Stimulated activated CD8-positive, alpha-beta memory T cell treated with anti-CD3 and anti-CD28 coated beads, Interleukin-12 subunit alpha, Interleukin-12 subunit beta, amount 100 ng/mL, for 1 hour (primary cell): ENCODE measurements at regions not wholly inside any gene's neighbourhood (a gene's known extent, or its start where the extent isn't known, plus 50 kb on each side); places are given as distances from the start of the nearest gene placed in this dataset.

Experiments used
- DNase-seq: peaks from one replicate; pipeline ENCODE4 v3.0.0-alpha.2; 2020; ENCODE audit warnings: low read depth

- DNase-seq = no peak
Measured at GRCh38 chr1:193340331-193340730, 153.9 kb upstream of the B3GALT2 start.

- no peak for DNase-seq
Measured at GRCh38 chr1:193339401-193339800, 153.0 kb upstream of the B3GALT2 start.

GRCh38 chr1:193338194-193338593 is 151.8 kb upstream of the B3GALT2 start:
- no peak for DNase-seq

- no peak for DNase-seq
Measured at GRCh38 chr1:193335806-193336428, 149.5 kb upstream of the B3GALT2 start.

GRCh38 chr1:193333166-193333565 is 146.8 kb upstream of the B3GALT2 start:
- DNase-seq = no peak

GRCh38 chr1:193326296-193326695 is 139.9 kb upstream of the B3GALT2 start:
- no peak for DNase-seq

GRCh38 chr1:193325771-193326170 is 139.4 kb upstream of the B3GALT2 start:
- no peak for DNase-seq

GRCh38 chr1:193325042-193325441 is 138.6 kb upstream of the B3GALT2 start:
- no peak for DNase-seq

GRCh38 chr1:193322211-193322610 is 135.8 kb upstream of the B3GALT2 start:
- DNase-seq = no peak

GRCh38 chr1:193321242-193321840 is 134.9 kb upstream of the B3GALT2 start:
- no peak for DNase-seq

GRCh38 chr1:193320270-193320669 is 133.9 kb upstream of the B3GALT2 start:
- no peak for DNase-seq

- DNase-seq = no peak
Measured at GRCh38 chr1:193318347-193318746, 131.9 kb upstream of the B3GALT2 start.

- DNase-seq = no peak
Measured at GRCh38 chr1:193313354-193314140, 127.1 kb upstream of the B3GALT2 start.

- DNase-seq = no peak
Measured at GRCh38 chr1:193312432-193312831, 126.0 kb upstream of the B3GALT2 start.

- no peak for DNase-seq
Measured at GRCh38 chr1:193311226-193311948, 125.0 kb upstream of the B3GALT2 start.

GRCh38 chr1:193310564-193310963 is 124.2 kb upstream of the B3GALT2 start:
- DNase-seq = no peak

- DNase-seq = no peak
Measured at GRCh38 chr1:193309936-193310475, 123.6 kb upstream of the B3GALT2 start.

GRCh38 chr1:193308438-193308837 is 122.0 kb upstream of the B3GALT2 start:
- DNase-seq = no peak

GRCh38 chr1:193306430-193306829 is 120.0 kb upstream of the B3GALT2 start:
- no peak for DNase-seq
